Nephron progenitor cell (in vitro differentiated cells): ENCODE measurements at regions not wholly inside any gene's neighbourhood (a gene's known extent, or its start where the extent isn't known, plus 50 kb on each side); places are given as distances from the start of the nearest gene placed in this dataset.

Experiments used
- DNase-seq: peaks from one replicate; pipeline ENCODE4 v3.0.0; 2021
- H3K27ac Mint-ChIP-seq: 2 replicates; pipeline ENCODE4 v1.8.0; 2021; ENCODE audit warnings: mild to moderate bottlenecking, moderate library complexity, mixed read lengths
- H3K27me3 Mint-ChIP-seq: 2 replicates; pipeline ENCODE4 v1.8.0; 2021; ENCODE audit warnings: mild to moderate bottlenecking, low read depth, mixed read lengths; ENCODE audit not compliant: poor library complexity
- H3K36me3 Mint-ChIP-seq: 2 replicates; pipeline ENCODE4 v1.8.0; 2021; ENCODE audit warnings: low read depth, mixed read lengths
- H3K4me1 Mint-ChIP-seq: 2 replicates; pipeline ENCODE4 v1.8.0; 2021; ENCODE audit warnings: mixed read lengths
- H3K4me3 Mint-ChIP-seq: 2 replicates; pipeline ENCODE4 v1.8.0; 2021; ENCODE audit warnings: mild to moderate bottlenecking, moderate library complexity, mixed read lengths
- H3K9me3 Mint-ChIP-seq: 2 replicates; pipeline ENCODE4 v1.8.0; 2021; ENCODE audit warnings: mild to moderate bottlenecking, moderate library complexity, mixed read lengths
- TF ChIP-seq, protein P1 (sequence below): fragments of 200-600 bp; sonication (generic); IDR thresholded peaks from 2 replicates; pipeline ENCODE4 v1.5.0; 2021; ENCODE audit warnings: antibody characterized with exemption

- TF ChIP-seq, protein P1, sequence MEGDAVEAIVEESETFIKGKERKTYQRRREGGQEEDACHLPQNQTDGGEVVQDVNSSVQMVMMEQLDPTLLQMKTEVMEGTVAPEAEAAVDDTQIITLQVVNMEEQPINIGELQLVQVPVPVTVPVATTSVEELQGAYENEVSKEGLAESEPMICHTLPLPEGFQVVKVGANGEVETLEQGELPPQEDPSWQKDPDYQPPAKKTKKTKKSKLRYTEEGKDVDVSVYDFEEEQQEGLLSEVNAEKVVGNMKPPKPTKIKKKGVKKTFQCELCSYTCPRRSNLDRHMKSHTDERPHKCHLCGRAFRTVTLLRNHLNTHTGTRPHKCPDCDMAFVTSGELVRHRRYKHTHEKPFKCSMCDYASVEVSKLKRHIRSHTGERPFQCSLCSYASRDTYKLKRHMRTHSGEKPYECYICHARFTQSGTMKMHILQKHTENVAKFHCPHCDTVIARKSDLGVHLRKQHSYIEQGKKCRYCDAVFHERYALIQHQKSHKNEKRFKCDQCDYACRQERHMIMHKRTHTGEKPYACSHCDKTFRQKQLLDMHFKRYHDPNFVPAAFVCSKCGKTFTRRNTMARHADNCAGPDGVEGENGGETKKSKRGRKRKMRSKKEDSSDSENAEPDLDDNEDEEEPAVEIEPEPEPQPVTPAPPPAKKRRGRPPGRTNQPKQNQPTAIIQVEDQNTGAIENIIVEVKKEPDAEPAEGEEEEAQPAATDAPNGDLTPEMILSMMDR, result no peak
- no peak for DNase-seq
- H3K4me1 Mint-ChIP-seq, result peaks cover 46% of the 10 kb centered on the region
- H3K9me3 Mint-ChIP-seq, result peaks cover 4% of the 10 kb centered on the region
- peaks cover 25% of the 10 kb centered on the region for H3K27me3 Mint-ChIP-seq
- H3K36me3 Mint-ChIP-seq, result no peaks in the 10 kb centered on the region
- H3K27ac Mint-ChIP-seq, result no peak overlapping the region
- H3K4me3 Mint-ChIP-seq, result no peak overlapping the region
These were observed 401.4 kb upstream of the C16orf82 start for GRCh38 chr16:26665166-26665939.

- Mint-ChIP-seq H3K4me3 (no peak overlapping the region), H3K27me3 (peaks cover 31% of the 10 kb centered on the region)
- TF ChIP-seq, protein P1, result no peak
These were observed 400.2 kb upstream of the C16orf82 start for GRCh38 chr16:26666486-26666885.

GRCh38 chr16:26667307-26667706 is 399.4 kb upstream of the C16orf82 start:
- peak overlapping the region; percentile 39 for H3K27ac Mint-ChIP-seq
- H3K4me3 Mint-ChIP-seq, result peak overlapping the region; percentile 34
- H3K4me1 Mint-ChIP-seq, result peaks cover 50% of the 10 kb centered on the region
- TF ChIP-seq, protein P1, result no peak
- H3K36me3 Mint-ChIP-seq, result no peaks in the 10 kb centered on the region
- peaks cover 29% of the 10 kb centered on the region for H3K27me3 Mint-ChIP-seq
- DNase-seq, result peak; percentile 13
- peaks cover 4% of the 10 kb centered on the region for H3K9me3 Mint-ChIP-seq

More at GRCh38 chr16:26666486-26666885, 400.2 kb upstream of the C16orf82 start:
- peaks cover 46% of the 10 kb centered on the region for H3K4me1 Mint-ChIP-seq
- H3K9me3 Mint-ChIP-seq, result peaks cover 4% of the 10 kb centered on the region
- no peak for DNase-seq
- H3K36me3 Mint-ChIP-seq, result no peaks in the 10 kb centered on the region
- H3K27ac Mint-ChIP-seq, result no peak overlapping the region

GRCh38 chr16:26668026-26668425 is 398.7 kb upstream of the C16orf82 start:
- H3K27ac Mint-ChIP-seq, result no peak overlapping the region
- no peak overlapping the region for H3K4me3 Mint-ChIP-seq
- peaks cover 52% of the 10 kb centered on the region for H3K4me1 Mint-ChIP-seq
- H3K27me3 Mint-ChIP-seq, result peaks cover 29% of the 10 kb centered on the region
- H3K9me3 Mint-ChIP-seq, result peaks cover 4% of the 10 kb centered on the region
- DNase-seq, result no peak
- TF ChIP-seq, protein P1, result no peak
- H3K36me3 Mint-ChIP-seq, result no peaks in the 10 kb centered on the region

DNA sequence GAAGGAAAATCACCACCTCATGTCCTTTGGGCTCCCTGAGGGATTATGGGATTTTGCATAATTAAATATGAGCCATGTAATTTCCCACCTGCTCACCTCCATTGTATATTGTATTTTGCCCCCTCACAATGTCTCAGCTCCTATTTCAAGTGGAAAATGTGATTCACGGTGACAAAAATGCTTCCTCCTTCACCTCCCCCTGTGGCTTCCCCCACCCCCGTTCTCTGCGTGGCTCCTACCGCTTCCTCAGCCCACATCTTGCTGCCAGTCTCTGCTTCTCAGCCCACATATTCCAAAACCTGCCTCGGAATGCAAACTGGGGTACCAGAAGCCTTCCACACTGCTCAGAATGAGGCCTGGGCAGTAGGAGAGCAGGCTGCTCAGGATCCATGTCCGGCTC is 394.5 kb upstream of the C16orf82 start:
- DNase-seq, result no peak
- Mint-ChIP-seq H3K36me3 (no peaks in the 10 kb centered on the region), H3K9me3 (peaks cover 11% of the 10 kb centered on the region), H3K27me3 (peaks cover 24% of the 10 kb centered on the region), H3K27ac (no peak overlapping the region), H3K4me1 (peaks cover 16% of the 10 kb centered on the region), H3K4me3 (no peak overlapping the region)
- TF ChIP-seq, protein P1, result no peak

DNA sequence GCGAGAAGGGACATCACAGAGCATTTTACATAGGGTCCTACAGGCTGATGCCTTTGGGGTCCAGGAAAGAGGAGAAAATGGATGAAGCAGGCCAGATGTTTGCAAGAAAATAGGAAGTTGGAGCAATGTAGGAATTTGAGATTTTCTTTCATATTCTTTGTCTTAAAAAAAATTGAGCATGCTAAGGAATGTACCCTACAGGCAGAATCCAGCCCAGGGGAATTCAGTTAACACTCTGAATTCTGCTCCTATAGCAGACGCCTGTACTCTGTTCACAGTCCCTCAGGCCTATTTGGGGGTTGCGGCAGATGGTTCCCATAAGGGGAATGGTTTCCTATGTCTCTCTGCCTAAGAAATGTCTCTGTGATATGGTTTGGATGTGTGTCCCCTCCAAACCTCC is 393.7 kb upstream of the C16orf82 start:
- TF ChIP-seq, protein P1, result no peak
- Mint-ChIP-seq H3K27me3 (peaks cover 21% of the 10 kb centered on the region), H3K4me3 (no peak overlapping the region), H3K27ac (no peak overlapping the region), H3K4me1 (peaks cover 8% of the 10 kb centered on the region), H3K36me3 (no peaks in the 10 kb centered on the region), H3K9me3 (peaks cover 11% of the 10 kb centered on the region)
- DNase-seq, result no peak
